ENCODE measurements at regions not wholly inside any gene's neighbourhood (a gene's known extent, or its start where the extent isn't known, plus 50 kb on each side); places are given as distances from the start of the nearest gene placed in this dataset.

DNA sequence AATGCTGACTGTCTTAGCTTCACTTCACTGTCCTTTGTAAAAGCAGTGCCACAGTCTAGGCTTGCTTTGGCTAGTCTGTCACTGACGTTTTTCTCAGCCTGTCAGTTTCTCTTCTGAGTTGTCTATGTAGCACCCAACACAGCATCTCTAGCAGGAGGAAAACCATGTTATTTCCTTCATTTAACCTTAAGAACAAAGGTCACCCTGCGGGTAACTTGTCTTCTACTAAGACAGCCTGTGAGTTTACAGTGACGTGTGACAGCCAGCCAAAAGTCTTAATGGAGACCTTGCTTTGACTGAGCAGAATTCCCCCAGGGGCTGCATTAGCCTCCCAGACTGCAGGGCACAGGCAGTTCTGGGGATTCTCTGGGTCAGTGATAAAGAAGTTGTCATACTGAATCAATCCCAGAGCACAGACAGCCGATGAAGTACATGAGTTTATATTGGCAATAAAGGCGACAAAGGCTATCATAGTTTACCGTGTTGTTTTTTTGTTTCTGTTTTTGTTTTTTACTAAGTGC is 296.0 kb upstream of the KIAA1217 start:
- TF ChIP-seq, protein P1, sequence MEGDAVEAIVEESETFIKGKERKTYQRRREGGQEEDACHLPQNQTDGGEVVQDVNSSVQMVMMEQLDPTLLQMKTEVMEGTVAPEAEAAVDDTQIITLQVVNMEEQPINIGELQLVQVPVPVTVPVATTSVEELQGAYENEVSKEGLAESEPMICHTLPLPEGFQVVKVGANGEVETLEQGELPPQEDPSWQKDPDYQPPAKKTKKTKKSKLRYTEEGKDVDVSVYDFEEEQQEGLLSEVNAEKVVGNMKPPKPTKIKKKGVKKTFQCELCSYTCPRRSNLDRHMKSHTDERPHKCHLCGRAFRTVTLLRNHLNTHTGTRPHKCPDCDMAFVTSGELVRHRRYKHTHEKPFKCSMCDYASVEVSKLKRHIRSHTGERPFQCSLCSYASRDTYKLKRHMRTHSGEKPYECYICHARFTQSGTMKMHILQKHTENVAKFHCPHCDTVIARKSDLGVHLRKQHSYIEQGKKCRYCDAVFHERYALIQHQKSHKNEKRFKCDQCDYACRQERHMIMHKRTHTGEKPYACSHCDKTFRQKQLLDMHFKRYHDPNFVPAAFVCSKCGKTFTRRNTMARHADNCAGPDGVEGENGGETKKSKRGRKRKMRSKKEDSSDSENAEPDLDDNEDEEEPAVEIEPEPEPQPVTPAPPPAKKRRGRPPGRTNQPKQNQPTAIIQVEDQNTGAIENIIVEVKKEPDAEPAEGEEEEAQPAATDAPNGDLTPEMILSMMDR (conservative IDR thresholded peaks at IDR 0.05; ENCODE audit: low read length): no peak
- no peak for TF ChIP-seq EZH2phosphoT487 (IDR thresholded peaks at IDR 0.05; ENCODE audit: borderline replicate concordance, low read depth, low read length)

All from OCI-LY7 (cell line).